ENCODE measurements at regions not wholly inside any gene's neighbourhood (a gene's known extent, or its start where the extent isn't known, plus 50 kb on each side); places are given as distances from the start of the nearest gene placed in this dataset.

- TF ChIP-seq CTCF (IDR thresholded peaks at IDR 0.05; ENCODE audit: low read length), result no peak; the same call in 1 of the 2 replicates
- no peak for TF ChIP-seq EZH2phosphoT487 (IDR thresholded peaks at IDR 0.05; ENCODE audit: low read length)
Observed at GRCh38 chr3:124450366-124450765, 279.9 kb upstream of the UMPS start.
